ENCODE measurements at regions not wholly inside any gene's neighbourhood (a gene's known extent, or its start where the extent isn't known, plus 50 kb on each side); places are given as distances from the start of the nearest gene placed in this dataset.

DNA sequence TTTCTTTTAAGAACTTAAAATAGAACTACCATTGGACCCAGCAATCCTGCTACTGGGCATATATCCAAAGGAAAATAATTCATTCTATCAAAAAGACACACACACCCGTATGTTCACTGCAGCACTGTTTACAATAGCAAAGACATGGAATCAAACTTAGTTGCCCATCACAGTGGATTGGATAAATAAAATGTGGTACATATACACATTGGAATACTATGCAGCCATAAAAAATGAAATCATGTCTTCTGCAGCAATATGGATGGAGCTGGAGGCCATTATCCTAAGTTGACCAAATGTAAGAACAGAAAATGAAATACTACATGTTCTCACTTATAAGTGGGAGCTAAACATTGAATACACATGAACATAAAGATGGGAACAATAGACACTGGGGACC, 585.3 kb upstream of the USP24 start:
- TF ChIP-seq EZH2 (IDR thresholded peaks at IDR 0.05), result no peak
- TF ChIP-seq POLR2AphosphoS5 (IDR thresholded peaks at IDR 0.05; ENCODE audit: borderline replicate concordance, low read depth, low read length), result no peak
